SKM-1 treated with dmso at 0.1 percent for 144 hours (cell line): ENCODE measurements at regions not wholly inside any gene's neighbourhood (a gene's known extent, or its start where the extent isn't known, plus 50 kb on each side); places are given as distances from the start of the nearest gene placed in this dataset.
"Not testable (repeated sequence)": the region's sequence is repeated elsewhere in the genome, so short reads cannot be mapped to it uniquely, and the experiment has no call there.

ENCODE experiments used
- DNase-seq: peaks from one replicate; lab custom pipeline; 2025; ENCODE audit not compliant: unreplicated experiment; lab: John Stamatoyannopoulos, UW

DNA sequence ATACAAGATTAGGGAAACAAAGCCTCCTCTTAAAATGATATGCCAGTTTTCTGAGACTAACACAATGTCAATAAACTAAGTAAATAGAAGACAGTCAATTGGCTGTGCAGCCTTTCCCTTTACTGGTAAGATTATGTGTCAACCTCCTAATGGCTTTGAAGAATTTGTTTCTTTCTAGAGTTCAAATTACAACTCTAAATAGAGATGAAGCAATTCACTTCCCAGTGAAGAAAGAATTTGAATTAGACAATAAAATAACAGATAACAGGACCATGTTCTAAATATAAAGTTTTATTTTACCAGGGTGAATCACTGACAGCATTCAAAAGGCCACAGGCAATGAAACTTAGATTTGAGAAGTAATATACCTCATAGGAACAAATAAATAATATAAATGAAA, 680.3 kb downstream of the PLA2G4A start:
- DNase-seq: no peak

DNA sequence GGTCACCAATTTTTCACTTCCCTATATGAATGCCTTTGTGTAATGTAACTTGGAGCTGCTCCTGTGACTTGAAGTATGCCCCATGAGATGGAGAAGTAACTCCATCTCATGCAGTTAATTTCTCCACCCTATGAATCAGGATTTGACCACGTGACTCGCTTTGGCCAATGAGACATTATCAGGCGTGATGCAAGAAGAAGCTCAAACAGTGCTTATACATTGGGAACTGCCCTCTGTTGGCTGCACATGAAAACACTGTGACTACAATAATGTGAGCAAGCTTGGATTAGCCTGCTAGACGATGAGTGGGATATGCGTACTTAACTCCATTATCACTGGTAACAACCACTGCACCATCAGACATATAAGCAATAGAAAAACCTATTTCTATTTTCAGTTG, 684.4 kb downstream of the PLA2G4A start:
- peak; percentile 45 for DNase-seq

DNA sequence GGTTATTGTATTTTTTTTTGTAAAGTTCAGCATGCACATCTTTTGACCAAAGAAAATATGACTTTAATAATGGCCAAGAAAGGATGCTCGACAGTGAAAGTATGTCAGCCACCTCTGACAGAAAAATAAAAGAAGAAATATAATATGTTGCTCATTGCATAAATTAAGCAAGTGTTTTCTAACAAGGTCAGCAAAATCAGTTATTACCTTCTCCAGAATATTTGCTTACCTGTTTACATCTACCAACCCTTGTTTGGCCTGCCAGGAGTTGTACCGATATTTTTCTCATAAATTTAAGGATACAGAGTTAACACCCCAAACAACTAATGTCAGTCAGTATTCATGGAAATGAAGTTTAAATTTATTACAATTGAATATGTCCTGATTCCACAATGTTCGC, 685.4 kb downstream of the PLA2G4A start:
- DNase-seq: no peak

DNA sequence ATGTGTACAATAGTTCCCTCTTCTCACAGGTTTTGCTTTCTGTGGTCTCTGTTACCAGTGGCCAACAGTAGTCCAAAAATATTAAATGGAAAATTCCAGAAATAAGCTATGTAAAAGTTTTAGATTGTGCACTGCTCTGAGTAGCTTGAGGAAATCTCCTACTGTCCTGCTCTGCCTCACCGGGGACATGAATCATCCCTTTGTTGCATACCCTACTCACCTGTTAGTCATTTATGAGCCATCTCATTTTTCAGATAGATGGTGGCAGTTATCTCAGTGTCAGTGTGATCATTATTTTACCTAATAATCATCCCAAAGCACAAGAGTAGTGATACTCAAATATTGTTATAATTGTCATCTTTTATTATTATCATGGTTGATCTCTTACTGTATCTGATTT, 688.1 kb downstream of the PLA2G4A start:
- no peak for DNase-seq

DNA sequence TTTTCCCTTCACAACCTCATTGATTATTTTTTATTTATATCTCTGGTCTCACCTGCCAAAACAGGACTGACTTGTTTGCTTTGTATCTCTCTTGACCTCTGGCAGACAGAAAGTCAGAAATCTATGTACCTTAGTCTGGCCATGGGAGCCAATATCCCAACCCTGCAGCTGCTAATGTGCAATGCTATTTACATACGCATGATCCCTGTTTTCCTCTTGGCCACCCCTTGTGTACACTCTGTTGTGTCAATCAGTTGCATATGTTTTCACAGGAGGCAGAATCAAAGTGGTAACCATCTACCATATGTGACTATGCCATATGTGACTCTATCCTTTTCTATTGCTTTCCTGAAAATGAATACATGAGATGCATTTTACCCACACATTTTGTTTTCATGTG, 688.8 kb downstream of the PLA2G4A start:
- no peak for DNase-seq

DNA sequence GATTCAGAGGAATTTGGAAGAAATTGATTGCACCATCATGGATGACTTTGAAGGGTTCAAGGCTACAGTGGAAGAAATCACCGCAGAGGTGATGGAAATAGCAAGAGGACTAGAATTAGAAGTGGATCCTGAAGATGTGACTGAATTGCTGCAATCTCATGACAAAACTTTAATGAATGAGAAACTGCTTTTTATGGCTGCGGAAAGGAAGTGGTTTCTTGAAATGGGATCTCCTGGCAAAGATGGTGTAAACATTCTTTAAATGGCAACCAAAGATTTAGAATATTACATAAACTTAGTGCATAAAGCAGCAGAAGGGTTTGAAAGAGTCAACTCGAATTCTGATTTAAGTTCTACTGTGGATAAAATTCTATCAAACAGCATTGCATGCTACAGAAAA, 698.6 kb downstream of the PLA2G4A start:
- DNase-seq: no peak

DNA sequence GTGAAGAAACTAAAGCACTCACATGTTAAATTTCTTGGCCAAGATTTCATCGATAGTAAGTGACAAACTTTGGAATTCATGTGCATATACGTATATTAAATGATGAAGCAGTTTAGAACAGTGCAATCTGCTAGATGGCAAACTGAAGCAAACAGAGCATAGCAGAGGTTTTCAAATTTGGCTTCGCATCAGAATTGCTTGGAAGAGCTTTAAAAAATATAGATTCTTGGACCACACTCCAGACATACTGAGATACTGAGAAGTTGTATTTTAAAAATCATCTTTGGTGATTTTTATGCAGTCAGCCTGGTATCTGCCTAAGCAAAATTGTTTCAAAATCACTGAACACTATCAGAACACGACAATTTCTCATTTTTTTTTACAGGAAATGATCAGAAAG, 709.2 kb downstream of the PLA2G4A start:
- no peak for DNase-seq

DNA sequence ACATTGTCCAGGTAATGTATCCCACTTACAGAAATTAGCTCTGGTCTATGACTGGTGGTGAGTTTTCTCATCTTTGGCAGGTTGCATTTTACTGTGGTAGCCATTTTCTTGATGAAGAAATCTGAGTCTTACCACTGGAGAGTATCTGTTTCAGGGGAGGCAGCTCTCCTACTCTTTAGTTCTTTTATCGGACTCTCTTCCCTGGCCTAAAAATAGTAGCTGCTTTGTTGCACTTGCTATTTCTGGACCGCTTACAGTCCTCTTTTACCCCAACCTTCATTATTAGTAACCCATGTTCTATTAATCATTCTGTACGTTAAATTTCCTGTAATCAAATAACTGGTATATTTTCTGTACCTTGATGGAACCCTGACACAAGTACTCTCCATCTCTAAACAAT, 720.8 kb downstream of the PLA2G4A start:
- DNase-seq: no peak

DNA sequence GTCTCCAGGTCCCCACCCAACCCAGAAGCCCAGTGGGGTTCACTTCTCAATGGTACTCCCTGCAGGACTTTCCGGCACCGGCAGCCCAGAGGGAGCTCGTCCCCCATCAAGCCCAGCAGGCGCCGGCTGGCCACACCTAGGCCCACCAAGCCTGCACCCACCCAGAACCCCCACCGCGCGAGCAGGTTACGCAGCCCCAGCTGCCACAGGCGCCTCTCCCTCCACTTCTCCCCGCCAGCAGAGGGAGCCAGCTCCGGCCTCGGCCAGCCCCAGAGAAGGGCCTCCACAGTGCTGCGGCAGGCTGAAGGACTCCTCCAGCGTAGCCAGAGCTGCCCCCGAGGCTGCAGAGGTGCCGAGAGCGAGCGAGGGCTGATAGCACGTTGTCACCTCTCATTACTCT, 722.3 kb downstream of the PLA2G4A start:
- DNase-seq: no peak

DNA sequence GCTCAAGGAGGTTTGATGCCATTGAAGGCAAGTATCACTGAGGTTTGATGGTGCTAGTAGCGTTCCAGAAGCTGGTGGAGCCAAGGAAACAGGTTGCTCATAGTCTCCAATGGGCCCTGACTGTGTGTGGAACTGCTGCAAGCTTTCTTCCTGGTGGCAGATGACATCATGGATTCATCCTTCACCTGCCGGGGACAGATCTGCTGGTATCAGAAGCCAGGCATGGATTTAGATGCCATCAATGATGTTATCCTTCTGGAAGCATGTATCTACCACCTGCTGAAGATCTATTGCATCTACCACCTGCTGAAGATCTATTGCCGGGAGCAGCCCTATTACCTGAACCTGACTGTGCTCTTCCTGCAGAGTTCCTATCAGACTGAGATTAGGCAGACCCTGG, 734.4 kb downstream of the PLA2G4A start:
- no peak for DNase-seq

DNA sequence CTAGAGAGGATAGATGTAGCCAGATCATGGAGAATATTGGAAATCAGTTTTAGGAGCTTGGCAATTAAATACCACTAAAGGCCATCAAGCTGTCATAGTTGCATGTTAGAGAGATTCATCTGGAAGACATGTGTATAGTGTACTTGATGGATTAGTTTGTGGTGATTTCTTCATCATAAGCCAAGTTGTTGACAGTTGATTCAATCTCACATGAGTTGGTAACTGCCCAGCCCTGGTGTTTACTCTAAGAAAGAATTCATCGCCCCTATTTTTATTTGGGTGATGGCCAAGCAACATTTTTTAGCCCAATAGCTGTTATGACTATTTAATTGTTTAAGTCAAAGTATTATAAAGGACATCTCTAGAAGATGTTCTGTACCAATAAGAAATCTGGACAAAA, 737.6 kb downstream of the PLA2G4A start:
- DNase-seq: no peak

DNA sequence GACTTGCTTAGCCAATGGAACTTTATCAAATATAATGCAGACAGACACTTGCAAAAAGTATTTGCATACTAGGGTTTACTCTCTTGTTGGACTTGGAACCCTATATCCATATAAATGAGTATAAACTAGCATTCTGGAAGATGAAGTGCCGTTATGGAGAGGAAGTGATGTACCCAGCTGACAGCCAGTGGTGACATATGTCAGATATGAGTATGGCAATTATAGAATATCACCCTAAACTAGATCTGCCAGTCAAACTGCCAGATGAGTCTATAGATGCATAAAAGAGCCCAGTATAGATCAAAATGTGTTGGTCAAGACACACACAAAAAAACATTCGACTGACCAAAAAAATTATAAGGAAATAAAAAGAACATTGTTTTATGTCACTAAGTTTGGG, 739.3 kb downstream of the PLA2G4A start:
- DNase-seq: no peak

DNA sequence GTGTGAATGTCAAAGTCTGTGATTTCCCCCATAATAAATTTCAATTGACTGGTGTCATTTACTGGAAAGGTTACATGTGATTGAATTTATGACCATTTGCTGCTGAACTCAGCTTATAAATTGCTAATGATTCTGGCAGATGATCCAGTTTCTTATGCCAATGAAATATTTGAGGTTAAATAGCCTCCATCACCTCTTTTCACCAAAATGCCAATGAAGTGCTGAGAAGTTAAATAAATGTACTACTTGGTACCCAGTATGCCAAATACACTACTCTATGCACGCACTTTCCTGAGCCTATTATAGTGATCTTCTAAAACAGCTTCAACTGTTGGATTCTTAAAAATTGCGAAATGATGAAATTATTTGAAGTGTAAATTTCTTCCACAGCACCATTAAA, 741.4 kb downstream of the PLA2G4A start:
- DNase-seq: no peak

DNA sequence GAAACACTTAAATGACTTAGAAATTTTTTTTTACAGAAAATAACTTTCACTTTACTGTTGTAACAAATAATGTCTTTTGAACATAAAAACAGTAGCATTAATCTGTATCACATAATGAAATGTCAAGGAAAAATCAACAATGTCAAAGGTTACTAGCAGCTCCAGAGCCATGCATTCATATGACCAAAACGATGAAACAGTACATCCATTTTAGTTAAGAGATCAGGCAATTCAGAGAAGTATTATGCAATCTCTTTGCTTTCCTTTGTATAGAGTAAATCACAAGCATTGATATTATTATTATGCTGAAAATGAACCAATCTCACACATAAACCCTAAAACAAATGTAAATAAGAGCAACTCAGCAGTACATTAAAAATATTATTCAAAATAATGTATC, 748.9 kb downstream of the PLA2G4A start:
- no peak for DNase-seq

DNA sequence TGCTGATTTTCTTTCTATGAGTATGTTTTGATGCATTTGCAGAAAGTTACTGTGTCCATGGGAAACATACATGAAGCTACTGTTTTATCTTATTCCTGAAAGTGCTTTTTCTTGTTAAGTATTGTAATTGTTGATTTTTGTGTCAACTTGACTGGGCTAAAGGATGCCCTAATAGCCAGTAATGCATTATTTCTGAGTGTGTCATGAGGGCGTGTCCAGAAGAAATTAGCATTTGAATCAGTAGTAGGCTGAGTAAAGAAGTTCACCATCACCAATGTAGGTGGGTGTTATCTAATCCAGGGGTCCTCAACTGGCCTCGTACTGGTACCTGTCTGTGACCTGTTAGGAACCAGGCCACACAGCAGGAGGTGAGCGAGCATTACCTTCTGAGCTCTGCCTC, 760.2 kb downstream of the PLA2G4A start:
- no peak for DNase-seq

DNA sequence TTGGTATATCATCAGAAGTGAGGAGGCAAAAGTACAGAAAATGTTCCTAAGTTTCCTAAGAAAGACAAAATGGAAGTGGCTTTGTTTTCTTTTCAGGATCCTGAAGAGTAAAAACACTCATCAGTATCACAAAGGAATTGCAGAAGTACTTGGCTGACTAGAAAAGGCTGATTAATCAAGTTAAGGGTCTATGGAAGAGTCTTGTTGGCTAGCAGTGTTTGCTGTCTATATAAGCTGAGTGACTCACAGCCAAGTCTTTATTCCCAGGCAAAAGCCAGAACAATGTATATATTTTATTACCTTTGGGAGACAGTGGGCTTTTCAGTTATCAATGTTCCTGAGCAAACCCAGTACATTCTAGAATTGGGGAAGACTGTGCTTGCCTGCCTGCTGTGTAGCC, 777.0 kb downstream of the PLA2G4A start:
- no peak for DNase-seq

DNA sequence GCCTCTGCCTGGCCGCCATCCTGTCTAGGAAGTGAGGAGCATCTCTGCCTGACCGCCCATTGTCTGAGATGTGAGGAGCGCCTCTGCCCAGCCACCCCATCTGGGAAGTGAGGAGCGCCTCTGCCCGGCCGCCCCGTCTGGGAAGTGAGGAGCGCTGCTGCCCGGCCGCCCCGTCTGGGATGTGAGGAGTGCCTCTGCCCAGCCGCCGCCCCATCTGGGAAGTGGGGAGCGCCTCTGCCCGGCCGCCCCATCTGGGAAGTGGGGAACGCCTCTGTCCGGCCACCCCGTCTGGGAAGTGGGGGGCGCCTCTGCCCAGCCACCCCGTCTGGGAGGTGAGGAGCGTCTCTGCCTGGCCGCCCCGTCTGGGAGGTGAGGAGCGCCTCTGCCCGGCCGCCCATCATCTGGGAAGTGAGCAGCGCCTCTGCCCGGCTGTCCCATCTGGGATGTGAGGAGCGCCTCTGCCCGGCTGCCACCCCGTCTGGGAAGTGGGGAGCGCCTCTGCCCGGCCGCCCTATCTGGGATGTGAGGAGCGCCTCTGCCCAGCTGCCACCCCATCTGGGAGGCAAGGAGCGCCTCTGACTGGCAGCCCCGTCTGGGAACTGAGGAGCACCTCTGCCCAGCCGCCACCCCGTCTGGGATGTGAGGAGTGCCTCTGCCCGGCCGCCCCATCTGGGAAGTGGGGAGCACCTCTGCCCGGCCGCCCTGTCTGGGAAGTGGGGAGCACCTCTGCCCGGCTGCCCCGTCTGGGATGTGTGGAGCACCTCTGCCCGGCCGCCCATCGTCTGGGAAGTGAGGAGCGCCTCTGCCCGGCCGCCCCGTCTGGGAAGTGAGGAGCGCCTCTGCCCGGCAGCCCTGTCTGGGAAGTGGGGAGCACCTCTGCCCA, 787.3 kb downstream of the PLA2G4A start:
- not testable (repeated sequence) for DNase-seq

DNA sequence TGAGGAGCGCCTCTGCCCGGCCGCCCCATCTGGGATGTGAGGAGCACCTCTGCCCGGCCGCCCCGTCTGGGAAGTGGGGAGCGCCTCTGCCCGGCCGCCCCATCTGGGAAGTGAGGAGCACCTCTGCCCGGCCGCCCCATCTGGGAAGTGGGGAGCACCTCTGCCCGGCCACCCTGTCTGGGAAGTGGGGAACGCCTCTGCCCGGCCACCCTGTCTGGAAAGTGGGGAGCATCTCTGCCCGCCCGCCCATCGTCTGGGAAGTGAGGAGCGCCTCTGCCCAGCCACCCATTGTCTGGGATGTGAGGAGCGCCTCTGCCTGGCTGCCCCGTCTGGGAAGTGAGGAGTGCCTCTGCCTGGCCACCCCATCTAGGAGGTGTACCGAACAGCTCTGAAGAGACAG, 788.1 kb downstream of the PLA2G4A start:
- DNase-seq: not testable (repeated sequence)

DNA sequence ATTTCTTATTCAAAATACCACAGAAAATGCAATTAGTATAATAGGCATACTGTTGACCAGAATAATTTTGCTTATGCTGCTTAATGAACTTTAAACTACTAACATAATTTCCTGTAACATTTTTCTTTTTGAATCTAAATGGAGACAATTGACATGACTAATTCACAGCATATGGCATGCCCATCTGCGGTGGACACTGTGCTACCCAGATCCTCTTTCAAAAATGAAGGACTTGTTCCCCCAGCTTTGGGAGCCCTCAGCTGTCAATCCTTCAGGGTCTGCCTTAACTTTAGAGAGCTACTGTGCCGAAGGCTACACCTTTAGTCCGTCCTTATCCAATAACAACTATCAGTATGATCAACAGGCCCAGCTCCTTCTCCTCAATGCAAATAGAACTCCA, 789.0 kb downstream of the PLA2G4A start:
- DNase-seq: no peak

DNA sequence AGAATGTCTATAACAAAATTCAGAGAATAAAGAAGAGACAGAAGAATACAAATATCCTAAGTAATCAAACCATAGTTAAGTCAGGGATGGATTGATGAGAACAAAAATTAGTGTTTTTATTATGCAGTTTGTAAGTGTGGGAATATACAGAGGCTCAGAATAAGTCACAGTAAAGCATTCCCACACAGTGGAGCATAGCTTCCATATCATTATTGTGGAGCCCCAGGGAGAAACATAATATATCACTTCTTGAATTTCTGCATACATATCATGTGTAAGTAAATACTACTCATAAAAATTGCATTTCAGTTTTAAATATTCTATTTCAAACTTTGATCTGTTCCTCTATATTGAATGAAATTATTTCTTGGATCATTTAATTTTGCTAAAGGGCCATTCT, 790.4 kb downstream of the PLA2G4A start:
- no peak for DNase-seq

DNA sequence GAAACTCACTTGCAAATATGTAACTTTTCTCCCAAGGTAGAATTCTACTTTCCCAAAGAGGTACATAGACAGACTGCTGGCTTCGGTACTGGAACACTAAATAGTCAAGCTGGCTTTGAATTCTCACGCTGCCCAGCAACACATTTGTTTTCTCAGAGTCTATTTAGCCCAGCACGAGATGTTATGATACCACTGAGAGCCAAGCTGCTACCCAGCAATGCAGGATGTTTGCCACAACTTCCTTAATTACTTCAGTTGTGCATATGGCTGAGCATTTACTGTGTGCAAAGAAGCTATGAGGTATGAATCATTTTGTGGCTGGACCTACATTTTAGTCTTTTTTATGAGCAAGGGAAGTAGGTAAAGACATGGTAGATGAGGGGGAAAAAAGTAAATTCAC, 793.2 kb downstream of the PLA2G4A start:
- DNase-seq: peak; percentile 87

DNA sequence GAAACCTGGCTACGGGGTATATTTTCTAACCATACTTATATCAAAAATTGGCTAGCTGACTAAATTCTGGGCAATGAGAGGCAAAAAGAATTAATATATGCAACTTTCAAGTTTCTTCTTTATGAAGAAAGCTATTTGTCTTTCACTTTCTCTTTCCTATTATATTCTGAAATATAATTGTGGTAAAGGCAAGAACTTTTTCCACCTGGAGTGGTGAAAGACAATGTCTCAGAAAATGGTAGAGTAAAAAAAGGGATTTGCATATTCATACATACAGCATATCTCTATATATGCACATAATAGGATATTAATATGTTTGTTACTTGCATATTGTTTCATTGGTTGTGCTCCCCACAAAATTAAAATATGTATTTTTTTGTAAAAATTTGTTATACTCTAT, 793.8 kb downstream of the PLA2G4A start:
- DNase-seq: no peak
